RPMI8226 (cell line): ENCODE measurements at regions not wholly inside any gene's neighbourhood (a gene's known extent, or its start where the extent isn't known, plus 50 kb on each side); places are given as distances from the start of the nearest gene placed in this dataset.

Experiments used
- DNase-seq: peaks from one replicate; pipeline ENCODE4 v3.0.0-alpha.2; 2015

GRCh38 chrX:45852884-45853283, 652.2 kb upstream of the DIPK2B start:
- DNase-seq, result no peak

DNA sequence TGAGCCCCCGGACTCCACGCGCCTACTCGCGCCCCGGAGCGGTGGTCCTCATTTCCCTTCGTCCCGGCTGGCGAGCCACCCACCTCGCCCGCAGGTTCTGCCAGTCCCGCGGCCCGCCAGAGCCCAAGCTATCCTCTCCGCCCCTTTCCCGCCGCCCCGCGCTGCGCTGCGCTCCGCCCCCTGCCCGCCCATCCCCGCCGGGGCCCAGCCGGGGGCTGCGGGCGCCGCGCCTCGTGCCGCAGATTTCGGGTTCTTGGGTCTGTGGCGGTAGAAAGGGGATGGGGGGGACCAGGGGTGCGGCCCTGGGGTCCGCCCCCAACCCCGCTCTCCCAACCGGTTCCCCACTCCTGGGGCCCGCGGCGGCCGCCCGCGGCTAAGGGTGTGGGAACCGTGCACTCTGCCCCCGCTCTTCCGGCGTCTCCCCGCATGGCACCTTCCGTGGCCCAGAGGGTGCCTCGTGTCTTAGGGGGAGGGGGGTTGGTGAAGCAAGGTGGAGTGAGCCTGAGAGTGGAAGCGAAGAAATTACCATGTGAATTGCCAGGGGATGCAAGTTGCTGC, 650.8 kb upstream of the DIPK2B start:
- peak; percentile 51 for DNase-seq

DNA sequence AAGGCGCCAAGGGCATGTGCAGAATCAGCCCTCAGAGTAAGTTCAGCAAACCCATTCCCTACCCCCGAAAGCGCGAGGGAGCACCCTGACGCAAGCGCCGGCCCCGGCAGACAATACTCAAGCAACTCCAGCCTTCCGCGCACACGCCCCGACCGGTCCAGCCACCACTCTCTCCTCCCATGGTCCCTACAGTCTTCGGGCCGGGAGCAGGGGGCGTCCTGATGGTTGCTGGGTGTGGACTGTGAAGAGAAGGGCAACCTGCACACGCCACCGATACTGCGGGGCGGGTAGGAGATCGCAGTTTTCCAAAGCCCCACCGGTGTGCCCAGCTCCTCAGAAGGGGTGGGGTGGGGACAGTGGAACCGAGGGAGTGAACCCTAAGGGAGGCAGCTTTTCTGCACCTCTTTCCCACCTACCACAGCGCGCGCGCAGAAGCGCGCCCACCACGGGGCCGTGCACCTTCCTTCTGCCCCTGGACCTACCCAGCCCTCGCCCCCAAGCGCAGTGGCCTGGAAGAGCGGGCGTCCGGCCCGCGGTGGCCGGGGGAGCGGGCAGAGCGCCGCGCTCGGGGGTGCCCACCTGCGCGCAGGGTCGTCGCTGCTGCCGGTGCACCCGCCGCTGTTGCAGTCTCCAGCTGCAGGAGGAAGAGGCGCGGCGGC, 650.2 kb upstream of the DIPK2B start:
- DNase-seq, result peak; percentile 26

- DNase-seq, result peak; percentile 3
Observed at GRCh38 chrX:45850197-45850774, 649.6 kb upstream of the DIPK2B start.

- DNase-seq, result peak; percentile 58
Observed at GRCh38 chrX:45849261-45849862, 648.7 kb upstream of the DIPK2B start.

- no peak for DNase-seq
Observed at GRCh38 chrX:45847961-45848360, 647.3 kb upstream of the DIPK2B start.

DNA sequence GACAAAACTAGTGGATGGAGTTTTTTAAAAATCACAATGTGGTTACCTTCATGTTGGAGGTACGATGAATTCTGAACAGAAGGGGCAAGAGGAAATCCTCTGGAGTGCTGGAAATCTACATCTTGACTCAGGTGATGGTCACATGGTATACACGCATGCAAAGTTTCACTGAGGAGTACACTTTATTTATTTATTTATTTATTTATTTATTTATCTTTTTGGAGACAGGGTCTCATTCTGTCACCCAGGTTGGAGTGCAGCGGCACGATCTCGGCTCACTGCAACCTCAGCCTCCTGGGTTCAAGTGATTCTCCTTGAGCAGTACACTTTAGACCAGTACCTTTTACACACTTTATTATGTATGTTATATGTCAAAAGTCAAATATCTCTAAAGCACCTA, 645.7 kb upstream of the DIPK2B start:
- no peak for DNase-seq

- DNase-seq, result no peak
Observed at GRCh38 chrX:45845142-45845541, 644.5 kb upstream of the DIPK2B start.

DNA sequence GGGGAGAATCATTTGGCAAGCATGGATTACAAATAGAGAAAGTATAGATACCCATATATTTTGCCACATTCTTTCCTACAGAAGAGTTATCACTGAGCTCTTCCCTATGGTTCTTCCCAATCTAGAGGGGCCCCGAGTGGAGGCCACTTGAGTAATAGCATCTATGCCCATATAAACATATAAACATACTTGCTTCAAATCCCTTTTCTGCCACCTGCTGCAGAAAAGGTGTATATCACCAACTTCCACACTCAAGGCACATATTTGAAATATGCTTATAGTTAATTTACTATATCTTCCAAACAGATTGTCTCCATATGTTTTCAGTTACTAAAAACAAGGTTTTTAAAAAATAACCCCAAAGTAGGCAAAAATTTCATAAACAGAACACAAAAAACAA, 642.8 kb upstream of the DIPK2B start:
- no peak for DNase-seq

GRCh38 chrX:45842926-45843315, 642.2 kb upstream of the DIPK2B start:
- DNase-seq, result no peak

DNA sequence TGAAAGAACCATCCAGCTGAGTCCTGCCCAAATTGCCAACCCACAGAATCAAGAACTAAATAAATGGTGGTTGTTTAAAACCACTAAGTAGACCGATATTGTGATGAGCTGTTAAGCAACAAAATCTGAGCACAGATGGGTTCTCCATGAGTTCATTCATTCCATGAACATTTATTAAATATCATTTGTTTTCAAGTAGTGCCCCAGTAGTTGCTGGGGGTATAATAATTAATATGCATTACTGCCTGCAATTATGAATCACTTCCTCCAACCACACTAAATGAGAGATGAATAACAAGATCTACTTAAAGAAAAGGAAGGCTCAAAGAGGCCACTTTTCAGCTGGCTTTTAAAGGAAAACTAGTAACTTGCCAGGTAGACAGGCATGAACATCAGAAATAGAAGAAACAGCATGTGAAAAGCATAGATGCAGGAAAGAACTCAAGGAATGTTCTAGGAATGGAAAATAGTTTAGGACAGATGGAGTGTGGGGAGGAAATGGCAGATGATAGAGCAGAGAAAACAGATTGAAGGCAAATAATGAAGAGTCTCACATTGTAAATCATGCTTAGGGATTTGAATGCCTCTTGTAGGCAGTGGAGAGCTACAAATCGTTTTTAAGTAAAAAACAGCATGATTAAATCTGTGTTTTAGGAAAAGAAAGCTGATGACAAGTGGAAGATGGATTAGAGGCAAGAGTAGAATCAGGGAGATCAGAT, 641.7 kb upstream of the DIPK2B start:
- DNase-seq, result no peak

DNA sequence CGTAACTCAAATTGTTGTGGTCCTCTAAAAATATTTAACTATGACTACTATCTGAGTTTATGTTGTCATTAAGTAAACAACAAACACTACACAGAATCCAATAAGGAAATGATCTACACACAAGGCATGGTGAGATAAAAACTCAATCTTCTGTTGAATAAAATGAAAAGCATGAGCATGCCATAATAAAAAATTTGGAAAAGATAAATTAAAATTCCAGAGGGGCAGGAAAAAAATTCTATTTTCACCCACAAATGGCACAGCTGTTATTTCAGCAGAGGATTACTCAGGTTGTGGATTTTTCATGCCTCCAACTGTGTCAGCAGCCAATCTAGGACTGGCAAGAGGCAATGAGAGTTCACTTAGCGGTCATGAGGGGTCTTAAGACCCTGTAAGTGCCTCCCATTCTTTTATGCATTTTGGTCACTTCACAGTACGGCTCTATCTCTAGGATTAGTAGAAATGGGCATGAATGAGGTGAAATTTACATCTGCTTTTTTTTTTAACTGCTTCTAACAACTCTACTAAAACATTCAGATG, 639.8 kb upstream of the DIPK2B start:
- DNase-seq, result no peak

GRCh38 chrX:45830343-45830742, 629.7 kb upstream of the DIPK2B start:
- DNase-seq, result no peak

DNA sequence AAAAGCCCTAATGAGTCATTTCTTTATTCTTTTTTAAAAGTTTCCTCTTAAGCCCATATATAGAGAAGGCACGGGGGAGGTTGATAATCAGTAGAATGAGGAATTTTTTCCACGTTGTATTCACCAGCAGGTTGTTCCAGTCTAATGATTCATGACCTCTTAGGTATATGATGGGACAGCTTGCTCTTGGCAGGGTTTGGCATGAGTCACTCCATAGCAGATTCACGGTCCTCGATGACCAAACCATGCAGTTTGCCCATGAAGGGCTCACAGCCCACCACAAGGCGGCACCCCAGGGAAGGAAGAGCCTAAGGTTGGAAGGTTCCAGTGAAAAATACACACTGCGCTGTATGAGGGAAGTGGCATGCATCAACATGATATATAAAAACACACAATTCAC, 623.8 kb upstream of the DIPK2B start:
- DNase-seq, result peak; percentile 11

GRCh38 chrX:45823536-45823935, 622.9 kb upstream of the DIPK2B start:
- DNase-seq, result no peak

GRCh38 chrX:45822124-45822523, 621.4 kb upstream of the DIPK2B start:
- no peak for DNase-seq

DNA sequence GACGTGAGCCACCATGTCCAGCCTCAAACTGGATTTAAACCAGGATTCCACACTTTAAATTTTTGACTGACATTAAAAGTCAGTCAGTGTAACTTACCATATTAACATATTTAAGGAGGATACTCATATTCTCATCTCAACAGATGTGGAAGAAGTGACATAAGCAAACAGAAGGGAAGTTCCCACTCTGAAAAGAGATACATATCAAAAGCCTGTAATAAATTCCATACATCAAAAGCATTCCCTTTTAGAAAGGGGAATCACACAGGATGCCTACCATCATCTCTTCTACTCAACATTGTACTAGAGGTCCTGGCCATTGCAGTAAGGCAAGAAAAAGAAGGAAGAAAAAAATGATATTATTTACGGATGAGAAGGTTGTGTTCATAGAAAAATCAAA, 618.2 kb upstream of the DIPK2B start:
- DNase-seq, result no peak

GRCh38 chrX:45815441-45815840, 614.8 kb upstream of the DIPK2B start:
- DNase-seq, result no peak

GRCh38 chrX:45811326-45811725, 610.6 kb upstream of the DIPK2B start:
- DNase-seq, result no peak

DNA sequence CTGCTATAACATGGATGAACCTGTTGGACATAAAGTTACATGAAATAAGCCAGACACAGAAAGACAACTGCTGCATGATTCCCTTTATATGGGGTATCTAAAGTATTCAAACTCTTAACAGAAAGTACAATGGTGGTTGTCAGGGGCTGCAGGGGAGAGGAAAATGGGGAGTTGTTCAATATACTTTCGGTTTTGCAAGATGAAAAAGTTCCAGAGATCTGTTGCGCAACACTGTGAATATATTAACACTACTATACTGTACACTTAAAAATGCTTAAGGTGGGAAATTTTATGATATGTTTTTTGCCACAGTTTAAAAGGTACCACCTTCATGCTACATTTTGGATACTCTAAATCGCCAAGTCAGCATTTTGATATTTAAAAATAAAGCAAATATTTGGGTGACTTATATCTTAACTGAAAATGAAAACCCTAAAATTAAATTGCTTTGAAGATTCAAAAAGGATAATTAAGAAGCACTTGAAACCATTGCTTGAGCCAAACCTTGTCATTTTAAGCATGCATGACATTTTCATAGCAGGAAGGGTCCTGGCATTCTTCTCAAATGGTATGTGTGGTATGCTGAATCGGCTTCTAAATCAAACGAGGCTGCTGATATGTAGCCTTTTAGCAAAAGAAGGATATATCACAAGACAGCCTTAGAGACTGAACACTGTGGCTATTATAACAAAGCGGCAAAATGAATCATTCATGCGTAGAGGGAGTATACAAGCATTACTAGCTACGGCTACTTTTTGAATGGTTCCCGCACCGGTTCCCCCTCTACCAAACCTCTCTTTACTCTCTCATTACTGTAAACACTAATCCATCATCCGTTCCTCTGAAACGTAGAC, 607.1 kb upstream of the DIPK2B start:
- no peak for DNase-seq

GRCh38 chrX:45806410-45807121, 605.9 kb upstream of the DIPK2B start:
- DNase-seq, result no peak

DNA sequence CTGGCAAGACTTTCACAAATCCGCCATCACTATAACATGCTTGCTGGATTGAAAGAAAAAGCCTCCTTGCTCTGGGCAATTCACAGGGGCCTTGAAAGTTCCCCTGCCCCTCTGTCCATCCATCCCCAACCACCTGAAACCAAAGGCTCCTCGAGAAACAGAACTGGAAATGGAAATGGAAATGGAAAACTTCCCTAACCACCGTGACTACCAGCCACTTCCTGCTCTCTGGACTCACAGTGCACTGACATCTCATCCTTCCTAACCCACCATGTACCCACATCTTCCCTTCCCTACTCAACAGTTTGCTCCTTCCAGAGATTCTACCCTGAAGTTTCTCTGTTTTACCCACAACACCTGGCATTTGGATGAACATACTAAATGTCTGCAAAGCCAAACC, 603.6 kb upstream of the DIPK2B start:
- DNase-seq, result no peak
